Skeletal muscle satellite cell (primary cell): ENCODE measurements at regions not wholly inside any gene's neighbourhood (a gene's known extent, or its start where the extent isn't known, plus 50 kb on each side); places are given as distances from the start of the nearest gene placed in this dataset.

Experiments
- H3K27me3 ChIP-seq: 2 replicates; pipeline ENCODE4 v1.7.0; 2013; ENCODE audit warnings: low read length; ENCODE audit not compliant: control insufficient read depth, insufficient read depth
- H3K36me3 ChIP-seq: 2 replicates; pipeline ENCODE4 v1.7.0; 2013; ENCODE audit warnings: mild to moderate bottlenecking, control low read depth, low read length; ENCODE audit not compliant: insufficient read depth
- H3K4me1 ChIP-seq: 2 replicates; pipeline ENCODE4 v1.7.0; 2013; ENCODE audit warnings: low read length; ENCODE audit not compliant: control insufficient read depth, insufficient read depth
- H3K4me2 ChIP-seq: 2 replicates; pipeline ENCODE4 v1.7.0; 2013; ENCODE audit warnings: mild to moderate bottlenecking, low read length
- H3K4me3 ChIP-seq: 2 replicates; pipeline ENCODE4 v1.7.0; 2013; ENCODE audit warnings: low read length
- H3K9ac ChIP-seq: 2 replicates; pipeline ENCODE4 v1.7.0; 2013; ENCODE audit warnings: mild to moderate bottlenecking, low read depth, low read length, moderate library complexity
- H3K9me3 ChIP-seq: replicated peaks from 2 replicates; pipeline ENCODE4 v1.7.0; 2013; ENCODE audit warnings: mild to moderate bottlenecking, control low read depth, low read length

DNA sequence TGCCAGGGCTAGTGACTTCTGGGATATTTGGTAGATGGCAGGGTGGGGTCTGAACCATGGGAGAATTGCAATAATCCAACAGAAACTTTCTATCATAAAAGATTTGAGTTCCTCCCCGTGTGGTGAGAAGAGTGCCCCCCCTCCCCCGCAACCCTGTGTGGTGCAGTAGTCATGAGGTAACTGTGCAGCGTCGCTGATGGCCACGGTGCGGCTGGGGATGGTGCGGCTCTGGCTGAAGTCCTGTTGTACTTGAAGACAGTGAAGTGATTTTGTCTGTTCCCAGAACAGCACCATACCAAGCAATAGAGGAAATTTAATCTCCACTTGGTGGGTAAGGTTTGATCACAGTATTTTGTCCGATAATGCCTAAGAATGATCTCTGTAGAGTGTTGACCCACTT is 654.8 kb upstream of the POU3F2 start:
- H3K4me1 ChIP-seq = no peaks in the 10 kb centered on the region
- H3K27me3 ChIP-seq = no peaks in the 10 kb centered on the region
- no peaks in the 10 kb centered on the region for H3K36me3 ChIP-seq
- H3K4me2 ChIP-seq = no peak overlapping the region
- no peaks in the 10 kb centered on the region for H3K9me3 ChIP-seq
- H3K4me3 ChIP-seq = no peak overlapping the region
- no peak overlapping the region for H3K9ac ChIP-seq

DNA sequence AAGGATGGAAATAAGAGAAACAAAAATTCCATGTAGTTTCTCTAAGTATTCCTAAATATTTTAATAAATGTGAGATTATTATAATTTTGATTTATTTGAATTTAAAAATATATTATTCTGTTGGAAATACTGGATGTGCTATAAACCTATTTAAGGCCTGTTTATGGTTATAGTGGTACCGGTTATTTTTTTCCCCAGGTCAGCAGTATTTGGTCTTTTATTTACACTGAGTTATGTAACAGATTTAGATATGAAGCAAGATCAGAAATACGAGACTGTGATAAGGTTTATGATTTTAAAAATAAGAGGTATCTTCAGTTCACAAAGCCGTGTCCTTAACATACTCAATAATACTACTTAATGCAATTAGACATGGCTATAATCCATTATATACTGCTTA is 634.3 kb upstream of the POU3F2 start:
- no peaks in the 10 kb centered on the region for H3K4me1 ChIP-seq
- no peaks in the 10 kb centered on the region for H3K36me3 ChIP-seq
- no peak overlapping the region for H3K4me2 ChIP-seq
- no peaks in the 10 kb centered on the region for H3K27me3 ChIP-seq
- H3K9ac ChIP-seq = no peak overlapping the region
- H3K4me3 ChIP-seq = no peak overlapping the region
- H3K9me3 ChIP-seq = no peaks in the 10 kb centered on the region

DNA sequence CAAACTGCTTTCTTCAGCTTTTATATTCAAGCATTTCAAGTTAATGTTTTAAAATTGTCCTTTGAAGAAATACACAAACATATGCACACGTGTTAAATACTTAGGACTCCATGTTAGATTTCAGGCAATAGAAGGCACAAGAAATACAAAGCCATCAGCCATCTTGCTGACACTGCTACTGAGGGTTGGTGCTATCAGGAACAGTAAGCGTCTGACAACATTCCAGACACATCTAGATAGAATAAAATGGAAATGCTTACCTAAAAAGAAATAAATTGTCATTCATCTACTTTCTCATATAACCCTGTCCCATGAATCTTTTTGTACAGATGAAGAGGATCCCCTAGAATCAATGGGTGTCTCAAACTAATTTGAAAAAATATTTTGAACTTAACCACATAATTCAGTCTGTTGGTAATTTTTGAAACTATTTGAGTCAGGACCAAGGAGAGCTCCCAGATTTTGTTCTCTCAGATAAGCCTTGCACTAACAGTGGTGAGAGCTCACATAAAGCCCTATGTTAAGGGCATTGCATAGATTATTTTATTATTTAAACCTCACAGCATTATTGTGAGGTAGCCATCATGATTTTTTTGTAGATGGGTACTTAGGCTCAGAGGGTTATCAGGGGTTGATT is 631.1 kb upstream of the POU3F2 start:
- no peaks in the 10 kb centered on the region for H3K9me3 ChIP-seq
- H3K9ac ChIP-seq = no peak overlapping the region
- H3K4me3 ChIP-seq = no peak overlapping the region
- H3K4me1 ChIP-seq = no peaks in the 10 kb centered on the region
- no peaks in the 10 kb centered on the region for H3K27me3 ChIP-seq
- no peak overlapping the region for H3K4me2 ChIP-seq
- no peaks in the 10 kb centered on the region for H3K36me3 ChIP-seq

DNA sequence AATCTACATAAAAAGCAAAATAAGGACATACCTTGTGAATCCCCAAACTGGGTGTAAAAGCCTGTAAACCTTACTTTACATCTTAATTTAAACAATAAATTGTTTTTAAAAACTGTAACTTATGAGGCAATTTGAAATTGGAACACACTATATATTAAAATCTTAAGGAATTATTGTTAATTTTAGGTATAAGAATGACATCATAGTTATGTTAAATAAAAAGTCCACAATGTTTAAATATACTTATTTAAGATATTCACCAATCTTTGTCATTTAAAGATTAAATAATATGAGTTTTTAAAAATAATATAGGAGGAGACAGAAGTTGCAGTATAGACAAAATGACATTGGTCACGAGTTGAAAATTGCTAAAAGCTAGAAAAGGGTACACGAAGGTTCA is 621.9 kb upstream of the POU3F2 start:
- no peak overlapping the region for H3K4me3 ChIP-seq
- H3K4me1 ChIP-seq = no peaks in the 10 kb centered on the region
- H3K4me2 ChIP-seq = no peak overlapping the region
- H3K36me3 ChIP-seq = no peaks in the 10 kb centered on the region
- H3K9ac ChIP-seq = no peak overlapping the region
- no peaks in the 10 kb centered on the region for H3K27me3 ChIP-seq
- H3K9me3 ChIP-seq = no peaks in the 10 kb centered on the region

DNA sequence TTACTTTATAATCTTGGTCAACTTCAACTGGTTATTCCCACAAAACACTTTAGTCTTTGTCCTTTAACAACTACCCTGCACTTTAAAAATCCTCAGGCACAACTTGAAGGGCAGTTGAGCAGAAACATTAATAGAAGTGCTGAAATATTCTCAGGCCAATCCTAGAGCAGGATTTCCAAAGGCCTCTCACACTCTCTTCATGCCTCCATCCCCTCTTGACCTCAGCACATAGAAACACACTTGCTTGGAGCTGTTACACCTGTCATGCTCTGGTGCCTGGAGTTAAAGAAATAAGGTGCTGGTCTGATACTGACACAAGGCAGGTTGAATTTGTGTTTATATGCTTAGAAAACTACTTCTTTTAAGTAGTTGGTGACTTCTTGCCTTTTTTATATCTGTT is 618.8 kb upstream of the POU3F2 start:
- H3K4me3 ChIP-seq = no peak overlapping the region
- H3K4me2 ChIP-seq = no peak overlapping the region
- no peaks in the 10 kb centered on the region for H3K4me1 ChIP-seq
- no peaks in the 10 kb centered on the region for H3K27me3 ChIP-seq
- no peaks in the 10 kb centered on the region for H3K9me3 ChIP-seq
- H3K36me3 ChIP-seq = no peaks in the 10 kb centered on the region
- H3K9ac ChIP-seq = no peak overlapping the region

DNA sequence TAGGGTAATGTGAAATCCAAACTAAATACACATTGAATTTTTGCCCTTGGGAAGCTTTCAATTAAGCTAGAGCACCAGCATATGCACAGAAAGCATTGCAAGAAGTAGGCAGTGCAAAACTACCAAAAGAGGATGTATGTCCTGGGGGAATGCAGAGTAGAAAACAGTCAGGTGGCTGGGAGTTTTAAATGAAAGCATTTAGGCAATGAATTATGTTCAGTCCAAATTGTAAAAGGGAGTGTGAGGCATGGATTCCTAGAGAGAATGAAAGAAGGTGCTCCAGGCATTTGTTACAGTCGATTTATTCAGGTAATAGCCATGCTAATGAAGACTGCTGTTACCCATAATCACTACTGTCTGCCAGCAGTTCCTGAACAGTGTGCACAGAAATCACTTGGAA is 604.1 kb upstream of the POU3F2 start:
- no peaks in the 10 kb centered on the region for H3K4me1 ChIP-seq
- H3K9ac ChIP-seq = no peak overlapping the region
- no peaks in the 10 kb centered on the region for H3K9me3 ChIP-seq
- no peaks in the 10 kb centered on the region for H3K36me3 ChIP-seq
- H3K4me3 ChIP-seq = no peak overlapping the region
- H3K4me2 ChIP-seq = no peak overlapping the region
- no peaks in the 10 kb centered on the region for H3K27me3 ChIP-seq

DNA sequence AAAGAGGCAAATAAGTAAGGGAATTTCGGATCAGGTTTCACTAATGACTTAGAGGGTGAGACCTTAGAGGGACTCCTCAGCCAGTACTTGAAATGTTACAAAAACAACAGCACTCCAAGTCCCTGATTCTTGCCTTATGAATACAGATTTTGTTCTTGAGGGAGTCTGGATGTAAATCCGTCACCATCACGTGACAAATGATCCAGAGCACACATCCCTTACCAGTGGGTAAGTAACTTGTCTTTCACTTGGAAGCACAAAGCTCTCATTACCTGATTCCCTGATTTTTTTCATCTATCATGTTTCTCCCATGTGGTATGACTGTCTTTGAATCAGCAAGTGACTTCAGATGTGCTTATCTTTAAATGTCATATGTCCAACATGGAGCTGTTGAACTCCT is 595.3 kb upstream of the POU3F2 start:
- no peak overlapping the region for H3K4me2 ChIP-seq
- H3K4me1 ChIP-seq = no peaks in the 10 kb centered on the region
- H3K9ac ChIP-seq = no peak overlapping the region
- no peaks in the 10 kb centered on the region for H3K36me3 ChIP-seq
- H3K27me3 ChIP-seq = no peaks in the 10 kb centered on the region
- H3K9me3 ChIP-seq = no peaks in the 10 kb centered on the region
- no peak overlapping the region for H3K4me3 ChIP-seq

DNA sequence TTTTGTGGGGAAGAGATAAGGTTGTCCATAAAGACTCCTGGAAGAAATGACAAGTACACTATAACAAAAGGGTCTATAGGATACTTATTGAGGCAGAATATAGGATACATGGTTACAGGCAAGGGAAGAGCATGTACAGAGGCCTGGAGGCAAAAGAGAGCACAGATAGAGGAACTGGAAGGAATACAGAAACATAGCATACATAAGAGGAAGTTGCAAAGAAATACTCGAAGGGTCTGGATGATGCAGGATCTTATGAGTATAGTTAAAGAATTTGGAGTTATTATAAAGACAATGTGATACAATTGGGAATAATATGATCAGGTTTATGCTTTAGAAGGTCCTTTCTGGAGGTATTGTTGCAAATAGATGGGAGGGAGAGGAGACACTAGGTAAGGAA is 592.7 kb upstream of the POU3F2 start:
- H3K27me3 ChIP-seq = no peaks in the 10 kb centered on the region
- H3K36me3 ChIP-seq = no peaks in the 10 kb centered on the region
- H3K4me2 ChIP-seq = no peak overlapping the region
- H3K9me3 ChIP-seq = no peaks in the 10 kb centered on the region
- H3K4me1 ChIP-seq = no peaks in the 10 kb centered on the region
- no peak overlapping the region for H3K4me3 ChIP-seq
- H3K9ac ChIP-seq = no peak overlapping the region

DNA sequence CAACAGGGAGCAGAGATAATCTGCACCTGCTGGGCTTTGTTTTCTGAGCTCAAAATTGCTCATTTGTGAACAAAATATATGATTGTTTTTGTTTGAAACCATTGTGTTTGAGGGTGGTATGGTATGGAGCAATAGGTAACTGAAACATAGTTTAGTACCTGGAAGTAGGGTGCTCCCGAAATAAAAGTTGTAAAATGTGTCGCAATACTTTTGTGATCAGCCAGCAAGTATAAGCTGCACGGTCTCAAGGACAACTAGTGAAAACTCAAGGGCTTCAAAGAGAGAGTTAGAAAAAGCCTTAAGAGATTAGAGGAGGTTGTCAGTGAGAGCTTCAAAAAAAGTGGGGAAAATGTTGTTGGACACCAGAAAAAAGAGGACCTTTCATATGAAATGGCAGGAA is 579.8 kb upstream of the POU3F2 start:
- Histone ChIP-seq H3K27me3 (no peaks in the 10 kb centered on the region), H3K9ac (no peak overlapping the region), H3K4me2 (no peak overlapping the region), H3K9me3 (no peaks in the 10 kb centered on the region), H3K36me3 (no peaks in the 10 kb centered on the region), H3K4me1 (no peaks in the 10 kb centered on the region), H3K4me3 (no peak overlapping the region)

DNA sequence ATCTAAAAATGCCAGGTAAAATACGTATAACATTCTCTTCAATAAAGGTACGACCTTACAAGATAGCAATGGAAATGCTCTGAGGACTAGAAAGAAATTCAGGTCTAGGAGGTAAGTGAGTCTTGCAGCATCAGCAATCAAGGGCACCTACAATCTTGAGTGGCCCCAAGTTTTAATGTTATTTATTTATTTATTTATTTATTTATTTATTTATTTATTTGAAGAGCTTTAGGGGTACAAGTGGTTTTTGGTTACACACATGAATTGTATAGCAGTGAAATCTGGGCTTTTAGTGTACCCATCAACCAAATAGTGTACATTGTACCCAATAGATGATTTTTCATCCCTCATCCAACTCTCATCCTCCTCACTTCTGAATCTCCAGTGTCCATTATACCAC is 574.0 kb upstream of the POU3F2 start:
- no peaks in the 10 kb centered on the region for H3K4me1 ChIP-seq
- no peak overlapping the region for H3K4me3 ChIP-seq
- H3K36me3 ChIP-seq = no peaks in the 10 kb centered on the region
- H3K4me2 ChIP-seq = no peak overlapping the region
- H3K9ac ChIP-seq = no peak overlapping the region
- H3K9me3 ChIP-seq = no peaks in the 10 kb centered on the region
- no peaks in the 10 kb centered on the region for H3K27me3 ChIP-seq

DNA sequence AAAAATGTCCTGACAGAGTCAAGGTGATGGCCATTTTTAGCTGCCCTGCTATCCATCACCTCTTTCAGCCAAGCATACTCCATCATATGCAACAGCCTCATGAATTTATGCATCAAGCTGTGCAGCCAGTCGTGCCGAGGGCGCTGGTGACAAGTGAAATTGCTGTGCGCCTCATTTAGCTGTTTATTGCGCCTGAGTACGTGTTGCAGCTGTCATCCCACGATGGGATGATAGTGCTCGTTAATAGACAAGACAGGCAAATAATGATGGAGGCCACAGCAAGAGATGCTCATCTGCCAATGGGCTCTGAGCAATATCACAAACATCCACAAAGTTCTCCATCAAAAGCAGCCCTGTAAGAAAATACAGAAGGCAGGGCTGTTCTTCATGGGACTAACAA is 562.3 kb upstream of the POU3F2 start:
- H3K9me3 ChIP-seq = no peaks in the 10 kb centered on the region
- no peak overlapping the region for H3K4me3 ChIP-seq
- no peaks in the 10 kb centered on the region for H3K27me3 ChIP-seq
- no peaks in the 10 kb centered on the region for H3K4me1 ChIP-seq
- no peaks in the 10 kb centered on the region for H3K36me3 ChIP-seq
- H3K9ac ChIP-seq = no peak overlapping the region
- no peak overlapping the region for H3K4me2 ChIP-seq

DNA sequence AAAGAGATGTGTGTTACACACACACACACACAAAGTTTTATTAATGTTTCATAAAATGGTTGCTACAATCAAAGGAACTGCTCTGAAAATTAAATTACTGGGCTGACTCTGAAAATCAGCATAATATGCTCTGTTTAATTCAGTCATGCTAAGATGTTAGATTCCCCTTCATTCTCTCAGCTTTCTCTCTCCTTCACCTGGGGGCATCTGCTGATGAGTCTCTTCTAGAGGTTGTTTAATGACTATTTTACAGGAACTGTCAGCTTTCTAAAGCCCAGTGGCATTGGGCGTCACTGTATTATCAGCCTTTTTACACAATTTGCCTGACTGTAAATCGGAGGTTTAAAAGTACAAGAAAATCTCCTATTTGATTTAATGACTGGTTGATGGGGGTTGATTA is 559.7 kb upstream of the POU3F2 start:
- H3K4me1 ChIP-seq = no peaks in the 10 kb centered on the region
- H3K9ac ChIP-seq = no peak overlapping the region
- no peaks in the 10 kb centered on the region for H3K36me3 ChIP-seq

More for the DNA sequence above, 559.7 kb upstream of the POU3F2 start:
- no peak overlapping the region for H3K4me2 ChIP-seq
- H3K4me3 ChIP-seq = no peak overlapping the region
- no peaks in the 10 kb centered on the region for H3K9me3 ChIP-seq
- H3K27me3 ChIP-seq = no peaks in the 10 kb centered on the region
